D721Med (cell line): ENCODE measurements at regions not wholly inside any gene's neighbourhood (a gene's known extent, or its start where the extent isn't known, plus 50 kb on each side); places are given as distances from the start of the nearest gene placed in this dataset.
"Not testable (repeated sequence)": the region's sequence is repeated elsewhere in the genome, so short reads cannot be mapped to it uniquely, and the experiment has no call there.

ENCODE experiments used
- DNase-seq: peaks from one replicate; pipeline ENCODE4 v3.0.0; 2011; ENCODE audit warnings: low spot score; ENCODE audit not compliant: insufficient read length
- FAIRE-seq: peaks from 2 replicates; lab custom pipeline; 2011; peaks lifted over from hg19 to GRCh38; lab: Jason Lieb, UNC
- CTCF ChIP-seq: IDR thresholded peaks from 2 replicates; pipeline ENCODE4 v1.5.1; 2012; ENCODE audit warnings: mild to moderate bottlenecking, control low read depth; ENCODE audit not compliant: insufficient read depth; ENCODE audit errors: missing control alignments

GRCh38 chr18:34509879-34510586 is 200.1 kb upstream of the DTNA start:
- peak; percentile 29 for FAIRE-seq
- no peak for TF ChIP-seq CTCF
- no peak for DNase-seq

GRCh38 chr18:34510926-34511325 is 199.2 kb upstream of the DTNA start:
- FAIRE-seq (peak; percentile 73), DNase-seq (no peak)
- TF ChIP-seq CTCF = no peak

GRCh38 chr18:34511435-34511834 is 198.7 kb upstream of the DTNA start:
- no peak for FAIRE-seq
- TF ChIP-seq CTCF = no peak

GRCh38 chr18:34511879-34512278 is 198.2 kb upstream of the DTNA start:
- no peak for DNase-seq
- no peak for FAIRE-seq
- no peak for TF ChIP-seq CTCF

More at GRCh38 chr18:34511435-34511834, 198.7 kb upstream of the DTNA start:
- no peak for DNase-seq

GRCh38 chr18:34514238-34514637 is 195.9 kb upstream of the DTNA start:
- FAIRE-seq = no peak
- TF ChIP-seq CTCF = no peak
- no peak for DNase-seq

- DNase-seq (no peak), FAIRE-seq (no peak)
- TF ChIP-seq CTCF = no peak
Observed at GRCh38 chr18:34514957-34515356, 195.1 kb upstream of the DTNA start.

- not testable (repeated sequence) for DNase-seq, FAIRE-seq
Observed at GRCh38 chr18:34516355-34516754, 193.7 kb upstream of the DTNA start.

- FAIRE-seq, DNase-seq: not testable (repeated sequence)
Observed at GRCh38 chr18:34516996-34517395, 193.1 kb upstream of the DTNA start.
